Colonic mucosa (tissue), 4 donors: ENCODE measurements at regions not wholly inside any gene's neighbourhood (a gene's known extent, or its start where the extent isn't known, plus 50 kb on each side); places are given as distances from the start of the nearest gene placed in this dataset.

Experiments used
- DNase-seq: peaks from one replicate; pipeline ENCODE4 v3.0.0-alpha.2; 2020
- H3K27ac ChIP-seq: fragments of 200-600 bp; one replicate; pipeline ENCODE4 v1.8.0; 2021
- H3K27me3 ChIP-seq: fragments of 200-600 bp; one replicate; pipeline ENCODE4 v1.8.0; 2021
- H3K36me3 ChIP-seq: fragments of 200-600 bp; one replicate; pipeline ENCODE4 v1.8.0; 2021
- H3K4me1 ChIP-seq: fragments of 200-600 bp; one replicate; pipeline ENCODE4 v1.8.0; 2021; ENCODE audit warnings: mild to moderate bottlenecking
- H3K4me3 ChIP-seq: fragments of 200-600 bp; one replicate; pipeline ENCODE4 v1.8.0; 2021
- H3K9ac ChIP-seq, 2 donors: one replicate each; pipeline ENCODE4 v1.7.0; 2013; ENCODE audit warnings: control low read depth in 2 of 2, low read depth in 2 of 2, low read length in 2 of 2
- H3K9me3 ChIP-seq: fragments of 200-600 bp; one replicate; pipeline ENCODE4 v1.8.0; 2021
- intact Hi-C: fragments of 100-400 bp; cut with DNase I; formaldehyde crosslinking; loops from one replicate; pipeline ENCODE4 v1.14.1; 2022
- TF ChIP-seq, protein P1 (sequence below): fragments of 200-600 bp; IDR thresholded peaks from one replicate; pipeline ENCODE4 v1.8.0; 2022; ENCODE audit warnings: antibody characterized with exemption, mild to moderate bottlenecking
- donor health status: healthy.
- donor health status: DM: no; HTN: no; CAD: no.
- donor health status: DM: no; HTN: no; CAD: no.

DNA sequence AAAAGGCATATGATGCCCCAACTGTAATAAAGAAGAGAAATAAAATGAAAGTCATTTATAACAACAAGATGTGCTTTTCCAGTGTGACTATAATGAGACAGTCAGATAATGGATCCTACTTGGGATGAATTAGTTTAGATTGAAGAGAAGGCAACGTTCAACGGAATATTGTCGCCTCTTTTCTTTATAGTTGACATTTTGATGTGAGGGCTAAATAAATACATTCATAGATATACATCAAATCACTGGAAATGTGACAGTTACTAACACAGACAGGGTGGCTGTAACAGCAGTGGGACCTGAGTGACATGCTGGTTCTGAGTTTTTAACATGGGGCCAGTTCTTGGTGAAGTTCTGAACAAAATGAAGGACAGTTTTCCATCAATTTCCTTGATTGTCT lies 61.1 kb upstream of the ATP2B2 start:
- H3K4me1 ChIP-seq: no peaks in the 10 kb centered on the region
- H3K4me3 ChIP-seq: no peak overlapping the region
- no peaks in the 10 kb centered on the region for H3K36me3 ChIP-seq
- TF ChIP-seq, protein P1, sequence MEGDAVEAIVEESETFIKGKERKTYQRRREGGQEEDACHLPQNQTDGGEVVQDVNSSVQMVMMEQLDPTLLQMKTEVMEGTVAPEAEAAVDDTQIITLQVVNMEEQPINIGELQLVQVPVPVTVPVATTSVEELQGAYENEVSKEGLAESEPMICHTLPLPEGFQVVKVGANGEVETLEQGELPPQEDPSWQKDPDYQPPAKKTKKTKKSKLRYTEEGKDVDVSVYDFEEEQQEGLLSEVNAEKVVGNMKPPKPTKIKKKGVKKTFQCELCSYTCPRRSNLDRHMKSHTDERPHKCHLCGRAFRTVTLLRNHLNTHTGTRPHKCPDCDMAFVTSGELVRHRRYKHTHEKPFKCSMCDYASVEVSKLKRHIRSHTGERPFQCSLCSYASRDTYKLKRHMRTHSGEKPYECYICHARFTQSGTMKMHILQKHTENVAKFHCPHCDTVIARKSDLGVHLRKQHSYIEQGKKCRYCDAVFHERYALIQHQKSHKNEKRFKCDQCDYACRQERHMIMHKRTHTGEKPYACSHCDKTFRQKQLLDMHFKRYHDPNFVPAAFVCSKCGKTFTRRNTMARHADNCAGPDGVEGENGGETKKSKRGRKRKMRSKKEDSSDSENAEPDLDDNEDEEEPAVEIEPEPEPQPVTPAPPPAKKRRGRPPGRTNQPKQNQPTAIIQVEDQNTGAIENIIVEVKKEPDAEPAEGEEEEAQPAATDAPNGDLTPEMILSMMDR: no peak
- H3K27me3 ChIP-seq: no peaks in the 10 kb centered on the region
- no peak overlapping the region for H3K9ac ChIP-seq
- DNase-seq: no peak
- no peaks in the 10 kb centered on the region for H3K9me3 ChIP-seq
- no peak overlapping the region for H3K27ac ChIP-seq
- intact Hi-C loops: no loop called here

GRCh38 chr3:10568549-10568948 lies 63.2 kb upstream of the ATP2B2 start:
- no peak overlapping the region for H3K27ac ChIP-seq
- no peak for DNase-seq

DNA sequence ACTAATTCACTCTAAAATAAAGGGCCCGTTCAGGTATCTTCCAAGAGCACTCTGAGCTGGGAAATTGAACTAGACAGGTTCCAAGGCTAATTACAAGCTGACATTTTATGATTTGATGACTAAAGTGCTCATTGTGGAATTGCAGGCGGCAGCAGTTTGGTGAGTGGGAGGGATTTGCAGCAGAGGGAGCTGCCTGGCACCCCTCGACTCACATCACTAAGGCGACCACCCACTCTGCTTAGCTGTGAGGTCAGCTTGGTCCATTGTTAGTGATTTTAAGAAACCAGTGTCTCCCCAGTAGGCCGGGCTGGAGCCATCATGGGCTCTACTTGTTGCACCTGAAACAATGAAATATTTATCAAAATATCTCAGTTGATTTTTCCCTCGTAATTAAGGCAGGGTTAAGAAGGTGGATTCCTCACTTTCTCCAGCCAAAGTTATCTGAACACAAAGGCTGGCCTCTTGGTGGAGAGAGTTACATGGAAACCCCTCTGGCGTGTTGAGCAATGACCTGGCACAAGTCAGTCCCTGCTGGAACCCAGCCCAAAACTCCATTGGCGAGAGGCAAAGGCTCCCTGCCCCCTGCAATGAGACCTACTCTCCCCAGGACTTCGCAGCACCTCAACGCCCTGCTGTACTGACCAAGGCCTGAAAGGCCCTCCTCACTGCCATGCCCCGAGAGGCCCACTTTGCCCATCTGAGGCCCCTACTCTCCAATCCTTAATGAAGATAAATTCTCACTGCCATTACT lies 65.0 kb upstream of the ATP2B2 start:
- Histone ChIP-seq H3K27ac (no peak overlapping the region), H3K9ac (no peak overlapping the region), H3K27me3 (no peaks in the 10 kb centered on the region), H3K36me3 (no peaks in the 10 kb centered on the region), H3K4me3 (no peak overlapping the region), H3K4me1 (no peaks in the 10 kb centered on the region), H3K9me3 (no peaks in the 10 kb centered on the region)
- TF ChIP-seq, protein P1: no peak
- DNase-seq: no peak
- intact Hi-C loops: no loop called here

More at GRCh38 chr3:10568549-10568948, 63.2 kb upstream of the ATP2B2 start:
- Histone ChIP-seq H3K9ac (no peak overlapping the region), H3K4me3 (no peak overlapping the region), H3K36me3 (no peaks in the 10 kb centered on the region), H3K27me3 (no peaks in the 10 kb centered on the region), H3K4me1 (no peaks in the 10 kb centered on the region), H3K9me3 (no peaks in the 10 kb centered on the region)
- intact Hi-C loops: no loop called here
- TF ChIP-seq, protein P1: no peak

DNA sequence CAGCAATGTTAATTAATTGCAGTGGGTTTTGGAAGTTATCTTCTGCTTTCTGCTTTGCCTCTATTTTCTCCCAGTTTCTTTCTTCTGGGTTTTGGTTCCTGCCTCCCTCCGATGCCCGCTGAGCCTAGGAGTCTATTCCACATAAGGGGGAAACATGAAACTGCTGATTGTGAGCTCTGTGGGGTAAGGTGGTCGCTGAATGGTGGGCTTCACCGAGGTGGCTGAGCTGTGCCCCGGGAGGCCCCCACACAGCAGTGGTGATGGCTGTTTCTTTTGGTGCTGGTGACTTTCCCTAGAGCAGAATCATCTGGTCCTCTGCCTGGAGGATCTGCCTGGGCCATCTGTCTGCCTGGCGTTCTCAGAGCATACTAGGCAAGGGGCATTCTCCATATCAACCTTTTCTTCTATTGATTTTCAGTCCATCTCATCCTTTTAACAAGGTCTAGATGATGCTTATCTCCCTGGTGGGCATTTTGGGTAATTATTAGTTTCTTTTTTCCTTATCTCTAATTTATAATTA lies 68.8 kb upstream of the ATP2B2 start:
- Histone ChIP-seq H3K4me3 (no peak overlapping the region), H3K4me1 (no peaks in the 10 kb centered on the region), H3K36me3 (no peaks in the 10 kb centered on the region), H3K9me3 (no peaks in the 10 kb centered on the region), H3K9ac (no peak overlapping the region), H3K27me3 (no peaks in the 10 kb centered on the region), H3K27ac (no peak overlapping the region)
- DNase-seq: no peak
- TF ChIP-seq, protein P1: no peak
- intact Hi-C loops: no loop called here

- H3K4me3 ChIP-seq: no peak overlapping the region
- no peaks in the 10 kb centered on the region for H3K9me3 ChIP-seq
- H3K9ac ChIP-seq: no peak overlapping the region
- H3K27me3 ChIP-seq: no peaks in the 10 kb centered on the region
- H3K4me1 ChIP-seq: no peaks in the 10 kb centered on the region
- H3K36me3 ChIP-seq: no peaks in the 10 kb centered on the region
- intact Hi-C loops: no loop called here
- TF ChIP-seq, protein P1: no peak
- DNase-seq: no peak
- no peak overlapping the region for H3K27ac ChIP-seq
Measured at GRCh38 chr3:10575601-10576160, 70.3 kb upstream of the ATP2B2 start.
